A549 (cell line): ENCODE measurements at regions not wholly inside any gene's neighbourhood (a gene's known extent, or its start where the extent isn't known, plus 50 kb on each side); places are given as distances from the start of the nearest gene placed in this dataset.

Experiments
- MYC ChIP-seq: IDR thresholded peaks from 2 replicates; pipeline ENCODE4 v1.6.1; 2012; ENCODE audit warnings: mild to moderate bottlenecking, inconsistent platforms, low read length, improper control_type of control experiment, borderline replicate concordance
- RAD21 ChIP-seq, 2 experiments: fragments of >200 bp in 1 of 2; sonication (Bioruptor Twin) in 1 of 2; formaldehyde crosslinking in 1 of 2; IDR thresholded peaks in 1 of 2; conservative IDR thresholded peaks in 1 of 2; 2 replicates in 1 of 2; 3 replicates in 1 of 2; pipeline ENCODE4 v1.6.1; 2012 to 2018; ENCODE audit warnings: inconsistent platforms in 1 of 2
- TF ChIP-seq, protein P1 (sequence below): fragments of >200 bp; sonication (Bioruptor Twin); formaldehyde crosslinking; IDR thresholded peaks from 3 replicates; pipeline ENCODE4 v1.5.1; 2016

DNA sequence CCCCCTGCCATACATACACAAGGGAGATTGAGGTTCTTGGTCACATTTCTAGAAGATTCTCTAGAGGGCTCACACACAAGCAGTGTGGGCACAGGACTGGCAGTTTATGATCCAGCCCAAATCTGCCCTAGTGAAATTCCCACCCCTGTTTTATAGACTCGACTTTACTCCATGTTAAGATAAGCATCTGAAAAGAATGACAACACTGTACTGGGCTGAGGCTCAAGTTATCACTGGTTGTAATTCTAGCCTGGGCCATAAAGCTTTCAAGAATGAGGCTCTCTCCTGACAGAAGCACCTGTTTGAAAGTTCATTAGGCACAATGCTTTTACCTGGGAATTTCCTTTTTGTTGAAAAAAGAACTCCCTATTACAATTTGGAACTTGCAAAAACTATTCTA, 195.6 kb upstream of the GLI3 start:
- TF ChIP-seq MYC, result no peak
- TF ChIP-seq, protein P1, sequence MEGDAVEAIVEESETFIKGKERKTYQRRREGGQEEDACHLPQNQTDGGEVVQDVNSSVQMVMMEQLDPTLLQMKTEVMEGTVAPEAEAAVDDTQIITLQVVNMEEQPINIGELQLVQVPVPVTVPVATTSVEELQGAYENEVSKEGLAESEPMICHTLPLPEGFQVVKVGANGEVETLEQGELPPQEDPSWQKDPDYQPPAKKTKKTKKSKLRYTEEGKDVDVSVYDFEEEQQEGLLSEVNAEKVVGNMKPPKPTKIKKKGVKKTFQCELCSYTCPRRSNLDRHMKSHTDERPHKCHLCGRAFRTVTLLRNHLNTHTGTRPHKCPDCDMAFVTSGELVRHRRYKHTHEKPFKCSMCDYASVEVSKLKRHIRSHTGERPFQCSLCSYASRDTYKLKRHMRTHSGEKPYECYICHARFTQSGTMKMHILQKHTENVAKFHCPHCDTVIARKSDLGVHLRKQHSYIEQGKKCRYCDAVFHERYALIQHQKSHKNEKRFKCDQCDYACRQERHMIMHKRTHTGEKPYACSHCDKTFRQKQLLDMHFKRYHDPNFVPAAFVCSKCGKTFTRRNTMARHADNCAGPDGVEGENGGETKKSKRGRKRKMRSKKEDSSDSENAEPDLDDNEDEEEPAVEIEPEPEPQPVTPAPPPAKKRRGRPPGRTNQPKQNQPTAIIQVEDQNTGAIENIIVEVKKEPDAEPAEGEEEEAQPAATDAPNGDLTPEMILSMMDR, result no peak
- TF ChIP-seq RAD21 (conservative IDR thresholded peaks at IDR 0.05 in 1 of 2, IDR thresholded peaks at IDR 0.05 in 1 of 2), result no peak
